ENCODE measurements at regions not wholly inside any gene's neighbourhood (a gene's known extent, or its start where the extent isn't known, plus 50 kb on each side); places are given as distances from the start of the nearest gene placed in this dataset.

DNA sequence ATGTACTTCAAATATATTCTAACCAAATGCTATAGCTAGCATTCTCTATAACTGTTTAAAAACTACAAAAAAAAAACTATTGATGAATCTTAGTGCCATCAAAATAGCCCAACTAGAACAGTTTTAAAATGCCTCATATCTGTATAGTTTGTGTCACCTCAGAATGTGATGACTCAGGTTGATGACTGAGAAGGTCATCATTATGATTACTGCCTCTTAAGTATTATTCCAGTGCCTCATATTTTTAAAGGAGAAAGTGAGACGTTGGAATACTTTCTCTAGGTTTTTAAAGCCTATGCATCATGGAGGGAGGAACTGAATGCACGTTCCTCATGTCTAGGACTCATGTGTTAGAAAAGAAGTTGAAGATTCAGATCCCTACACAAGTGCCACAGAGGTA is 88.2 kb downstream of the TMA16 start:
- DNase-seq (ENCODE audit: low read depth), result no peak

DNA sequence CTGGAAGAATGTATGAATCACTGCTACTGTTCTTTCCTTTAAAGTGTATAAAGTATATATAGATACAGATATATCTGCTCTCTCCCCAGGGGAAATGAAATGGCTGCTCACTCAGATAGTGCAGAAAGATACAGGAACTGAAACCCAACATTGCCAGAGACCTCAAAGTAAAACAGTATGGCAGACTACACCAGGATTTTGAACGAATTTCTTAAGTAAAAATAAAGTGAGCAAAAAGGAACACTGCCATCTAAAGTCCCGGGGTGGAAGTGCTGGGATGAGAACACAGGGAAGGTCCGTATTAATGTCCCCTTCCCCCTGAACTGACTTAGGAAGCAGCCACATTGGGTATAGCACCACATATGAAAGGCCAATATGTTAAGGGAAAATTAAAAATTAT is 93.4 kb downstream of the TMA16 start:
- no peak for DNase-seq (ENCODE audit: low read depth)

DNA sequence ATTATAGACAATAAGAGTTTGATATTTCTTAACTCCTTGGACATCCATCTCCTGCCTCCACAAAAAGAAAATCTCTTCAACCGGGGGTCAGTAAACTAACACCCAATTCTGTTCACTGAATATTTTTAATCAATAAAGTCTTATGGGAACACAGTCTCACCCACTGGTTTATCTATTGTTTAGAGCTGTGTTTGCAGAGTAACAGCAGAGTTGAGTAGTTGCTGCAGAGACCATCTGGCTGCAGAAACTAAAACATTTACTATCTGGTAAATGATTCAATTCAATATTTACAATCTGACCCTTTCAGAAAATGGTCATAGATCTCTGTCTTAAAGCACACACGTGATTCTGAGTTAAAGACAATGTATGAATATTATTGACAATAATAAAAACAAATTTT is 94.0 kb downstream of the TMA16 start:
- DNase-seq (ENCODE audit: low read depth), result no peak

DNA sequence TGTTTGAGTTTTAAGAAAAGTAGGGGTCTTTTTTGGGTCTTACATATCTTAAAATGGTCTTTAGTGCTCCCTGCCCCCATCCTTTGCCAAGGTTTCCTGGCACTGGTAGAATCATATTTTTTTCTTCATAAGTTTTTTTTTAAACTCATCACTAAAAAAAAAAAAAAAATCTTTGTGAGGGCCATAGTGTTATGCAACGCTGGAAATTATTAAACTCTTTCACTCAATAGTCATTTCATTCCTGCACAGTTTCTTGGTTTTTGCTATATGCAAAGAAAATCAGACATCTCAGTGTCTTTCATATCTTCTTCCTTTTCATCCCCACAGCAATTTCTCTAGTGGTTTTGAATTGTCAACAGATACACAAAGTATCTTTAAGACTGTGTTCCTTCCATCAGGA is 95.6 kb downstream of the TMA16 start:
- no peak for DNase-seq (ENCODE audit: low read depth)

DNA sequence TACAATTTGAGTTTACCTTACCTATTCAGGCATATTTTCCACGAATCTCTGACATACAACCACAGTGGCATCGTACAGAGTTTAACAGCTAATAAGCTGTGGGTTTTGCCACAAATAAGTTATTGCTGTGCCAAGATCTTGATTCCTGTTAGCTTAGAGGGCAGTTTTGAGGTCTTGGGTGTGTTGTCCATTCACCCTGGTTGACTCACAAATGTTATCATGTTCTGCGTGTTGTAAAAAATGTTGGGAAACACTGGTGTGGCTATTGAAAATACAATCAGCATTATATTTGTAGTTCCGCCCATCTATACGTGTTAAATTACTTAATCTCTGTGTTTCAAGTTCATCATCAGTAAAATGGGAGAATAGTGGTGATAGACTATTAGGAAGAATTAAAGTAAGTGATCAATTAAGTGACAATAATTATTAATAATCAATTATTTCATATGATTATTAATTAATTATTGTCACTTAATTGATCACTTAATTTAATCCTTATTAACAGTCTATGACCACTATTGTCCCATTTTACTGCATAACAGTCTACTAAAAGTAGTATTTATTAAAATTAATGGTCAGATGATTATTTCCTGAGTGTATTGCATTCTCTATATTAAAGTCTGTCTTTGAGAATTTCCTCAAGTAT is 96.3 kb downstream of the TMA16 start:
- no peak for DNase-seq (ENCODE audit: low read depth)

DNA sequence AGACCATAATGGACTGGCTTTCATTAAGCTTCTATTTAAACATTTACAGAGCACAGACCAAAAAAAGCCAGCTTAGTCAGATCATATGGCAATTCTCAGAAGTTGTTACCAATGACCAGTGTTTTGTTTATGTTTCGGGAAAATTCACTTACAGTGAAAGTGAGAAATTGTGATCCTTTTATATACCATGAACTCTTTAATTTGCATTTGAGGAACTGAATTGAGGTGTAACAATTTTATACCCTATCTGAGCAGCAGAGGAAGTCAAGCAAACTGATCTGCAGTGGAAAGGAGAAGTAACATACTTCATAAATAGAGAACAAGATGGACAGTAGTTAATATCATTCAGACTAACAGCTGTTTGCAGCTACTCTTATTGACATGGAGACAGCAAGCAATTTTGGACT is 97.1 kb downstream of the TMA16 start:
- no peak for DNase-seq (ENCODE audit: low read depth)

DNA sequence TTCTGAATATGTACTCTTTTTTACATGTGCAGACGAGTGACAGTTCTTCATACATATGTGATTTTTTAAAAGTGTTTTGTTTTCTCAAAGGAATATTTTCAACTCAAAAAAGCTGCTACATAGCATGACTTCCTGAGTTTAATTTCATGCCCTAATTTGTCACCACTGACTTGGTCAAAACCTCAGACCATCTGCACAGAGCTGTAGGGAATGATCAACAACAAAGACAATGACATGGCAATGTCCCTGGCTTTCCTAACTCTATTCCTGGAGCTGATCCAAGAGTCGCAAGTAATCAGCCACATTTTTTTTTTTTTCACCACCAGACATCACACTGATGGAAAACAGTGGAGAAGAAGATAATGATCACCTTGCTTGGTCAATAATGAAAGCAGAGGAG is 97.7 kb downstream of the TMA16 start:
- no peak for DNase-seq (ENCODE audit: low read depth)

DNA sequence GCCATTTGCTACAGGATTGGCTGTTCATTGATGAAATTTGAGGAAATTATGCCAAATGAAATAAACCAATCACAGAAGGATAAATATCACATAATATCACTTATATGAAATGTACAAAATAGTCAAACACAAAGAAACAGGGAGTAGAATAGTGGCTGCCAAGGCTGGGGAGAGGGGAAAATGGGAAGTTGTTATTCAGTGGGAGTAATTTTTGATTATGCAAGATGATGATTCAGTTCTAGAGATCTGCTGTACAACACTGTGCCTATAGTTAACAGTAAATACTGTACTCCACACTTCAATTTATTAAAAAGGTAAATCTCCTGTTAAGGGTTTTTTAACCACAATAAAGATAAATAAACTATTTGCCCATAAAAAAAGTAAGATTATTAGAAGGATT is 101.1 kb downstream of the TMA16 start:
- no peak for DNase-seq (ENCODE audit: low read depth)

DNA sequence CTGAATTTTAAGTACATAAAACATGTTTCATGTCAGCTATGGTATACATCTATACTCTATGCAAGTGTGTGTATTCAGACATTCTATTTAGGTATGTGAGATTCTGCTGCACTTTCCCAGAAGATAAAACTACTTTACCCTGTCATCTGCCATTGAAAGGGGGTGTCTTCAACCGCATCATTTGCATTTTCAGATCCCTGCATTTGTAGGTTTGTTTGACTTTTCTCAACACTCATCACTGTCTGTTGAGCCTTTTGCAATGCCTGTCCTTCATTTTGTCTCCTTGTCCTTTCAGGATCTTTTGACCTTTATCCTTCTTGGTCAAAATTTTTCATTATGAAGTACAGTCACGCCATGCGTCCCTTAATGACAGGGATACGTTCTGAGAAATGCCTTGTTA is 103.5 kb downstream of the TMA16 start:
- no peak for DNase-seq (ENCODE audit: low read depth)

DNA sequence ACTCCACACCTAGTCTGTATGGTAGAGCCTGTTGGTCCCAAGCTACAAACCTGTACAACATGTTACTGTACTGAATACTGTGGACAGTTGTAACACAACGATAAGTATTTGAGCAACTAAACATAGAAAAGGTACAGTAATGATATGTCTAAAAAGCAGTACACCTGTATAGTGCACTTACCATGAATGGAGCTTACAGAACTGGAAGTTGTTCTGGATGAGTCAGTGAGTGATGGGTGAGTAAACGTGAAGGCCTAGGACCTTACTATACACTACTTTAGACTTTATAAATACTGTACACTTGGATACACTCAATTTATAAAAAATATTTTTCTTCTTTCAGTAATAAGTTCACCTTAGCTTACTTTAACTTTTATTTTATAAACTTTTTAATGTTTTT is 104.0 kb downstream of the TMA16 start:
- no peak for DNase-seq (ENCODE audit: low read depth)

DNA sequence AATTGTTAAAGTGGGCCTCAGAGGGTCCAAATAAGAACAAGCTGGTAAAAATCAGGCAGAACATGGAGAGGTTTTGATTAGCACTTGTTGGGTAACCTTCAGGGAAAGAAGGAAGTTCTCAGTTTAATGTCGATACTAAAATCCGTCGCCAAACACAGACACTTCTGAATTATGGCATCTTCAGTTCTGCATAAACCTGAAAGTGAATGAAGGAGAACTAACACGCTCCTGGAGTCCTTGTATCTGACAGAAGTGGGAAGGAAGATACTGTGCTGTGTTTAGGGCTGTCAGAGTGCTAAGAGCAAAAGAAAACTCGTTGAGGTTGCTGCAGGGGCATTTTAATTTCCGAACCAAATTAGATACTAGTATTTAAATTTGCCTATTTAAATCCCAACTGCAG is 106.2 kb downstream of the TMA16 start:
- no peak for DNase-seq (ENCODE audit: low read depth)

DNA sequence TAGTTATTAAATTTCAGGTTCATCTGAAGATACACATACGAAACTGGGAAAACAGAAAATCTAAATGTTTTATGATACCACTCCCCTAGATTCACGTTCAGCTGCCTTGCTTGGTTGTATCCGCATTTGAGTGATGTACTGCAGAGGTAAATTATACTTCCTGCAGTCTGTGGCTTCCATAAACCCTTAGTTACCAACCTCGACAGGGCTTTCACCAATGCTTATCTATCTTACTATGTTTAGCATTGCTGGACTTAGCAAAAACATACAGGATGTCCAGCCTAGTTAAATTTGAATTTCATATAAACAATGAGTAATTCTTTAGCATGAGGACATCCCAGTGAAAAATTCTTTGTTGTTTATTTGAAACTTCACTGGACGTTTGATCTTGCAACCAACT is 108.8 kb downstream of the TMA16 start:
- DNase-seq (ENCODE audit: low read depth), result no peak

DNA sequence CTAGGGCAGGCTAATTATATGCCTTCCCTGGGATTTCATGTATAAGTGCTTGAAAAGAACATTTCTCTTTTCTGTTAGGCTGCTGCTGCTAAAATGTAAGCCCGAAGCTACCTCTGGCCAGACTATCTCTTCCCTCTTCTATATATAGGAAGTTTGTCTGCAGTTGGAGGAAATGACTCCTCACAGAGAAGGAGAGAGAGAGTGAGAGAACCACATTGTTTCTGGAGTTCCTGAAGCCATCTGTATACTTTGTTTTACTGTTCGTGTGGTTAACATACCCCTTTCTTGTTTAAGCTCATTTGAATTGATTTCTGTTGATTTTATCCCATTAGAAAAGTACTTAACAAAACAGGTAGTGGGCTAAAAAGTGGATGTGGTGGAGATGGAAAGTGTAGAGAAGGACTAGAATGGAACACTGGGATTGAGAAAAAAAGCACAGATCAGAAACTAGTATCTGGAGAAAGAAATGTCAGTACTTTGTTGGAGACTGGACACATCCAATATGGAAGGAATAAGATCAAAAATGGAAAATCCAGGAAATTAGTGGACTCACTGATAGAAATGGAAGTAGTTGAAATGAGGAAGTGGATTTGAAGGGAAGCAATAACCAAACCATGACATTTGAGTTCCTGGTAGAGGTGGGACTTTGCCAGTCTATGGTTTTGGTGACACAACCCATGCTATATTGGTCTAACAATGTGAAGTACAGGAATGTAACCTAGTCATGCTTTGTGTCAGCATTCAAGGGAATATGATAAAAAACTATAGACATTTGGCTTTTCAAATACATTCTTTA is 112.6 kb downstream of the TMA16 start:
- DNase-seq (ENCODE audit: low read depth), result no peak

DNA sequence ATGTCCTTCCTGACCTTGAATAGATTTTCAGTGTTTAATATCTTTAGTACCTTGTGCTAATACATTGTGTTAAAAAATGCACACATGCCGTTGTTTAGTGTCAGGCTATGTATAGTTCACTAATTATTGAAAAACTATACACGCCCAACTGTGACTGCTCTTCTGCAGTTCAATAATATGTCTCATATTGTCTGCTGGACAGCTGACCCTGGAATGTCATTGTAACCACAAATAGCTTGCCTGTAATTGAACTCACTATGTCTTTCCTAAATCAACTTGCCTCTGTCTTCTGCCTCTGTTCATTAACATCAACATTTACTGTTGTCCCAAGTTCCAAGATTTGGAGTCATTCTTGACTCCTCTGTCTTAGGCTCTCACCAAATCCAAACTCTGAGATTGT is 114.5 kb downstream of the TMA16 start:
- no peak for DNase-seq (ENCODE audit: low read depth)

DNA sequence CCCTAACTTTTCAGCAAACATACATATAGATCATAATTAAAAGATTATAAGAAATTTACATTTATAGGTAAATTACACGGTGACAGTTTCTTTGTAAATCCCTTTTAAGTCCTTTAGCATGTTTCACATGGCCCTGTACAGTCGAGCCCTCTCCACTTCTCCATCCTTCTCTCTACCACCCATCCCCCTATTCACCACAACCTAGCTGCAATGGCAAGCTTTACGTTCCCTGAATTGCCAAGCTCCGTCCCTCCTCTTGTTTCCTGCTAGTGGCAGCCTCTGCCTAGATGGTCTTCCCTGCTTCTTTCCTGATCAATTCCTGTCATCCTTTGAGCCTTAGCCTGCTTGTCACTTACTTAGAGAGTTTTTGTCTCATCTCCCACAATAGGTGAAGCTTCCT is 116.2 kb downstream of the TMA16 start:
- no peak for DNase-seq (ENCODE audit: low read depth)

DNA sequence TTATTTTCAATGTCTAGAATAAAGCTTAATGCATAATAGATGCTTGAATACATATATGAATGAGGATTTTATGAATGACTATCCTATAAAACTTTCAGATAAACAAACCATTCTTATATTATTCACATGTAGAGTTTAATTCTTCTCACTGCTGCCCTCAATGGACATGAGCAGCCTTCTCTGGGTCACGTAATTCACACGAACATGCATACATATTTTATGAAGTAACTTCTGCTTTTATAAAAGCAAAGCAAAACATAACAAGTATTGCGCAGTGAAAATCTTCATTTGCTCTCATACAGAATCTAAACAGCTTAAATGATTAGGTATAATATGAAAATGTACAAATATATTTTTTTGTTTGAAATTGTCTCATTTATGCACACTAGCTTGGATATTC is 116.7 kb downstream of the TMA16 start:
- DNase-seq (ENCODE audit: low read depth), result no peak

DNA sequence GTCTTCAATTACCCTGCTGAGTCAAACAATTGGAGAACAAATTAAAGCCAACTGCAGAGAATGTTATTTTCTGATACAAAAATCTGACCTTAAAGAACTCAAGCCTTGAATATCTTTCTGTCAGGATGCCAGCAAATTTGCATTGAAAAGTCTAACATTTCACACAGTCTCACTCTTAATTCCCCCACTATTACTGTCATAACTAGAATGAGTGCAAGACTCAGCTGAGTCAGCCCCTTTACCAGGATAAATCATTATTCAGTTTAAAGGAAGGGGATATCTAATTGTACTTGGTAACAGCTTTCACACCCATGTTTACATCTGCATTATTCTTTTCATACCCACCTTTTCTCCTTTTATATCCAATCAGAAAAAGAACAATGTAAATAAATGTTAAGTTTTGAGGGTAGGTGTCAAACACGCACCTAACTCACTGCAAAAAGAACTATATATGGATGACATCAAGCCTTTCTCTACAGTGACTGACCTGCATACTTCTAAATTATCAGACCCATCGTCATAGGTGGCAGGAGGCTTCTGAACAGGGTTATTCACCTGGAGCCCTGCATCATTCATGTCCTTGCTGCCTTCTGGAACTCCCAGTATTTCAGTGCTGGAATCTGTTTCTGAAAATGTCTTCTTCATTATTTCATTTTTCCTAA is 117.4 kb downstream of the TMA16 start:
- DNase-seq (ENCODE audit: low read depth), result no peak

DNA sequence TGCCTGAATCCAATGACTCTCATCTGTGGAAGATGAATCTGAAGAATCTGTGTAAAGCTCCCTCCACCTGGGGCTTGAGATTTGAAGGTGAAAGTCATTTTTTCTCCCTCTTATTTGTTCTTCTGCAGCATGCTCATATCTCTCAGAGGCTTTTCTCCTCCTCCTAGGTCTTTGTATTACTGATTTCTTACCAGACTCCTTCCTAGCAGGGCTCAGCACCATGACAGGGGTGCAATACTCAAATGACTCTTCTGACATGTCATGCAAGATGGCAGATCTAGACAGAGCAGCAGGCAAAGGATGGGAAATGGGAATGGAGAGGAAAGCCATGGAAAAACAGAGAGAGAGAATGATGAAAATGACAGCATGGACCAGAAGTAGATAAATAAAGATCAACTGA is 118.3 kb downstream of the TMA16 start:
- DNase-seq (ENCODE audit: low read depth), result no peak

DNA sequence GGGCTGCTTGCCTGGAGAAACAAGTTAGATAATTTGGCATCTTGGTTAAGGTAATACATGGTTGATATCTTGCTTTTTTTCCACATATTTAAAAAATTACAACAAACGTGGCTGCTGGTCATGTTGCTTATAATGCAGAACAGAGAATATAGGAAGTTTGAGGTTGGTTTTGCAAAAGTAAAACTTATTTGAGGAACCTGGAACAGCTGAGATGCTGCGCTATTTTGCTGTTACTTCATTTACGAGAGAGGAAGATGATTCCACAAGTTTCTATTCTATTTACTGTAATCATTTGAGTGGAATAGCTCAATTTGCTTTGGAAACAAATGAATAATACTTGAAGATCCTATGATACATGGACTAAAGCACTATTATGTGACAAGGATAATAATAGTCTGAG is 118.9 kb downstream of the TMA16 start:
- no peak for DNase-seq (ENCODE audit: low read depth)

DNA sequence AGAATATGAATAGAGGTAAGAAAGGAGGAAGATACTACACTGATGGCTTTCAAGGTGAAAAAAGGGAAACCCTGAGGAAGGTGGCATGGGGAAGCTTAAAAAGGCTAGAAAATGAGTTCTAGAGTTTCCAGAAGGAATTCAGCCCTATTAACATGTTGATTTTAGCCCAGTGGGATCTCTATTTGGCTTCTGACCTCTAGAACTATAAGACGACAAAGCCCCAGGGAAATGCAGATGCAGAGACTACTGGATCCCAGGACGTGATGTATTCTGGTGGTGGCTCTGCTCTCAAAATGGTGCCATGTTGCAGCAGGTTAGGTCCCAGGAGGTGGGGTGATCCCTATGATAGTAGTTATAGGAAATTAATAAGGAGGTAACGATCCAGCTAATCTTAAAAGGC is 120.4 kb downstream of the TMA16 start:
- DNase-seq (ENCODE audit: low read depth), result no peak

DNA sequence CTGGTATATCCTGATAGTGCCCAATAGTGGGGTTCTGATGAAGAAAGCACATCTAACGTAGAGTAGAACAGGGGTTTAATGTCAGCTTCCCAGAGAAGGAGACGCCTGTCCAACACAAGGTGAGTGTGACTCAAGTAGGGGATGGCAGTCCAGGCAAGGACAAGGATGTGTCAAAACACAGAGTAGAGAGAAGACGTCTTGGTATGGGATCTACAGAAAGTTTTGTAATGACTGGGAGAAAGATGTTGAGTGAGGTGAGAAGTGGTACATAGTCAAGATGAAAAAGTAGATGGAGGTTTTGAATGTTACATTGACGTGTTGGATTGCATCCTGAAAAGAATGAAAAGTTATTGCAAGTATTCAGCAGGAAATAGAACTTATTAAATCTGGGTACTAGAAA is 124.4 kb downstream of the TMA16 start:
- no peak for DNase-seq (ENCODE audit: low read depth)

DNA sequence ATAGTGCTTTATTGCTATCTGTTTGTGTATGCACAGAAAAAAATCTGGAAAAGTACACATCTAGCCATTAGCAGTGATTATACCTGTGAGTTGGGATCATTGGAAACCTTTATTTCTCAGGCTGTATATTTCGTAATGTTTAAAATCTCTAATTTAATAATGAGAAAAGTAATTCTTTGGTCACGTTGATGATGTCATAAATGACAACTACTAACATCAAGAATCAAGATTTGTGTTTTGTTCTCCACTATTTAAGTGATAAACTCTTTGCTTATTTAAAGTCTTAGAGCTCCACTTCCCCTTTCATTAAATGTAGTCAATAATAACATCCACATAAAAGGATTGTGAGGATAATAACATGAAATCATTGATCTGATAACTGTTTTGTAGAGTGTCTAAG is 126.2 kb downstream of the TMA16 start:
- no peak for DNase-seq (ENCODE audit: low read depth)

DNA sequence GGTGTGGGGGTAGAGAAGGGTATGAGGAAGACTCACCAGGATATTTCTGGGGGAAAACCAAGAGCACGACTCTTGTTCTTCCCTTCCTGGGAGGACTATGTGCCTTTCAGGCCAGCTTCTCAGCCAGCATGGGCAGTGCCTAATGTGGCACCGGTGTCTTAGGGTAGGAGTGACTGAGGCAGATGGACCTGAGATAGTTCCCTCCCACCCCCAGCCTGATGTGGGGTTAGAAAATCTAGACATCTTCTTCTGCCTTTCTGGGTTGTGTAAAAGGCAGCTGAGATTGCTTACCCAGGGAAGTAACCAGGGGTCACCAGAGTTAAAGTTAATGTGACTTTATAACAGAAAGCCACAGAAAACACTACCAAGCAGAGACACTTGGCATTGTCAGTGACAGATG is 127.3 kb downstream of the TMA16 start:
- DNase-seq (ENCODE audit: low read depth), result no peak
